ENCODE measurements at regions not wholly inside any gene's neighbourhood (a gene's known extent, or its start where the extent isn't known, plus 50 kb on each side); places are given as distances from the start of the nearest gene placed in this dataset.

DNA sequence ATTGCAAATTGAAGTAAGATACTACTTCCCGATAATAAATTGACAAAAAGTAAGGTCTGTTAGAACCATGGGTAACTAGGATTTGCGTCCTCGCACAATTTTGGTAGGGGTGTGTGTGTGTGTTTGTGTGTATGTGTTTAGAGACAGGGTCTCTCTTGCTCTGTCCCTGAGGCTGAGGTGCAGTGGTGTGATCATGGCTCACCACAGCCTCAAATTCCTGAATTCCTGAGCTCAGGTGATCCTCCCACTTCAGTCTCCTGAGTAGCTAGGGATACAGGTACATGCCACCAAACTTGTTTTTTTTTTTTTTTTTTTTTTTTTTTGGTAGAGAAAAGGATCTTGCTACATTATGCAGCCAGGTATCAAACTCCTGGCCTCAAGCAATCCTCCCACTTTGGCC lies 209.2 kb upstream of the ESRRG start:
- DNase-seq (ENCODE audit: insufficient read length, low spot score) (no peak), FAIRE-seq (no peak)
- TF ChIP-seq PAX5 (IDR thresholded peaks at IDR 0.05; ENCODE audit: insufficient read depth, low read length, severe bottlenecking): no peak
- no peak for TF ChIP-seq POLR2AphosphoS5 (IDR thresholded peaks at IDR 0.05; ENCODE audit: low read depth, low read length)
- no peak for TF ChIP-seq POU2F2 (IDR thresholded peaks at IDR 0.05; ENCODE audit: low read depth, low read length)

DNA sequence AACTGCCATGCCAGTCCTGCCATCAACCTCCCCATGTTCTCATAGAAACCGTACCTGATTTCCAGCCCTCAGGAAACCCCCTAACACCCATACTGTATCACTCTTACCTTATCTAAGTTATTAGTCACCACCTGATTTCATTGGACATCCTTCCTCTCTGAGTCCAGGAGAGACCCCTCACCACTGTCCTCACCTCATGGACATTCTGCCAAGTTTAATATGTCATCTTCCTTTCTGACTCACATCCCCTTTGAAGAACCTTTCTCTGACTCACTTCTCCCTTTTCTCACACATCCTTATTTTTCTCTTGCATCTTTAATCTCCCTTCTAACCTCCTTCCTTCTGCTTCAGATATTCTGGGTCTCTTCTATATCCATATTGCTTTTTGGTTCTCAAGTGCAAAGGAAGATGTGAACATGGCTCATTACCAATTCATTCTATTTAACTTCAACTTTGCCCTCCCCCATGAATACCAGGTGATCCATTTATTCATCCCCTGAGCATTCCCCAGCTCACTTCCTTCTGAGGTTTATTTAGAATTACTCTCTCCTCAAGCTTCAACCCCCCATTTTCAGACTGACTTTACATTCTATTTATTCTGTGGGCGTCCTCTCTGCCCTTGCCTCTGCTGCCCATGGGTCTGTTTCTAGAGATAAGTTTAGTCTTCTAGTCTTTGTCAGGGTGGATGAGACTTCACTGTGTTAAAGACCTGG lies 206.8 kb upstream of the ESRRG start:
- DNase-seq (ENCODE audit: insufficient read length, low spot score) (no peak), FAIRE-seq (no peak)
- TF ChIP-seq SPI1 (IDR thresholded peaks at IDR 0.05; ENCODE audit: low read depth, low read length): no peak
- TF ChIP-seq PAX5 (IDR thresholded peaks at IDR 0.05; ENCODE audit: insufficient read depth, low read length, severe bottlenecking): no peak

DNA sequence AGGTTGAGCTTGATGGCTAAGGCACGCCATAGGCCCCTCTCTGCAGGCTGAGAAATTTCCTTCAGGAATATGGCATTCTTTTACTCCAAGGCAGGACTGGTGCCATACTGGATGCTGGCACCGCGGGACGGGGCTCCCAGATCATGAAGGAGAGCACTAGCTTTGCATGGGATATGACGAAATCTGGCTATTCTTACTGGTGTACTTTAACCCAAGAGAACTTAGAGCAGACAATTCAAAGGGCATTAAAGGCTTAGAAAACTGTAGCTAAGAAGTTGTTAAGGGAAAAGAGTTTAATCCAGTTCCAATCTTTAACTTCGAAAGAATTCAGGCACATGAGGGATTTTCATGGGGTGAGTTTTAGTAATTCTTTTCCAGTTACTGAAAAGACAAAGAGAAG lies 204.4 kb upstream of the ESRRG start:
- DNase-seq (ENCODE audit: insufficient read length, low spot score): no peak

DNA sequence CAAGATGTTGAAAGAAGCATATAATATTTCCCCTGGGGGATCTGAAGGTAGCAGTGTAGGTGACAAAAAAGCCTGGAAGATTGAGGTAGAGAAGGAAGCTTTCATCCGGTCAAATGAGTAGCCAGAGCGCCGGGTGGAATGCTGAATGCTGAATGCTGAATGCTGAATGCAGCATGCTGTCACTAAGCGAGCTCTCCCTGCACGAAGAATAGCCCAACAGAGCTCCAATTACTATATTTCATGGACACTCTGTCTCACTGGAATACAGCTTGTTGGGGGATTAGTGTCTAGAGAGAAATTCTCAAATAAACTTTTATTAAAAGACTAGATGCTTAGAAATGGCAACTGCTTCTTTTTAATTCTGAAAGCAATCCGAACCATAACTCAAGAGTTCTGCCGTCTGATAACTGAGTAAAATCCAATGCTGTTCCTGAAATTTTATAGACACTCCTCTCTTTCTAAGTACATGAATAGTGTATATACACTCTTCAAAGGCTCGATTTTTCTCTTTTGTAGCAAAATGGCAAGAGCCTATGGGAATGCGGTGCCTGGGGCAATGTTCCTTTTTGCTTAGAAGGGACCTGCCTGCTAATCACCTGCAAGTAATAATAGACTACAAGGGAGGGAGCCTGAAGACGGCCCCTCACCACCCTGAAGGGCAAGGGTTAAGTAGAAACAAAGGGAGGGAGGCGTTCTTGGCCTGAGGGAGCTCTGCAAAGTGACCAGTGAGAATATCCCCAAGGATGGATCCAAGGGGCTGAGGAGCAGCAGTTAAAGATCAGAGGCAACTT lies 203.7 kb upstream of the ESRRG start:
- FAIRE-seq: no peak
- TF ChIP-seq SPI1 (IDR thresholded peaks at IDR 0.05; ENCODE audit: low read depth, low read length): no peak
- no peak for TF ChIP-seq POU2F2 (IDR thresholded peaks at IDR 0.05; ENCODE audit: low read depth, low read length)
- no peak for TF ChIP-seq TAF1 (IDR thresholded peaks at IDR 0.05; ENCODE audit: low read depth, low read length)
- TF ChIP-seq PAX5 (IDR thresholded peaks at IDR 0.05; ENCODE audit: insufficient read depth, low read length, severe bottlenecking): no peak
- TF ChIP-seq POLR2A (IDR thresholded peaks at IDR 0.05; ENCODE audit: low read depth, low read length): no peak
- no peak for TF ChIP-seq POLR2AphosphoS5 (IDR thresholded peaks at IDR 0.05; ENCODE audit: low read depth, low read length)
- DNase-seq (ENCODE audit: insufficient read length, low spot score): no peak

More for the DNA sequence above, 204.4 kb upstream of the ESRRG start:
- FAIRE-seq: no peak
- TF ChIP-seq POLR2A (IDR thresholded peaks at IDR 0.05; ENCODE audit: low read depth, low read length) (no peak), SPI1 (IDR thresholded peaks at IDR 0.05; ENCODE audit: low read depth, low read length) (no peak), POU2F2 (IDR thresholded peaks at IDR 0.05; ENCODE audit: low read depth, low read length) (no peak), POLR2AphosphoS5 (IDR thresholded peaks at IDR 0.05; ENCODE audit: low read depth, low read length) (no peak), TAF1 (IDR thresholded peaks at IDR 0.05; ENCODE audit: low read depth, low read length) (no peak), PAX5 (IDR thresholded peaks at IDR 0.05; ENCODE audit: insufficient read depth, low read length, severe bottlenecking) (no peak)

DNA sequence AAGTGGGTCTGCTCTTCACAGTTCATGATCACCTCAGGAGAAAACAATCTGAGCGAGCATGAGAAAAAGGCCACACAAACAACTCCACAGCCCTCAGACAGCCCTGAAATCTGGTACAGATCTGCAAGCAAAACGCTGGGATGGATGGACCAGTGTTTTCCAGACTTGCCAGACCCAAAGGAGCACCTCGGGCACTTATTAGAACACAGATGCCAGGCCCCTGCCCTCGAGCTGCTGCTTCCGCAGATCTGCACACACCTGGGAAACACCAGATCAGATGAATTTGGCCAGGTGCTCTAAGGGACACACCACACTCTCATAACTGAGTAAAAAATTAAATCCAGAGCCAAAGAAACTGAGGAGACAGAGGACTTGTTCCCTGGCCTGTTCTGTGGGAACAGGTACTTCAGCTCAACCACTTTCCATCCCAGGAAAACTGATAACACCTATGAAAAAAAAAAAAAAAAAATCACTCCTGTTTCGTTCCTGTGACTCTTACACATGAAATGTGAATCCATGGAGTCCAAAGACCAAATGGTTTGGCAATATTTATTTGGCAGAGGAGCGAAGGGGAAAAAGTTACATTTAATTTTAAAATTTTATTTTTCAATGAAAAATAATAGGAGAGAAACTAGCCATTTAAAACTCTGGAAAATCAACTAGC lies 202.9 kb upstream of the ESRRG start:
- FAIRE-seq: no peak

DNA sequence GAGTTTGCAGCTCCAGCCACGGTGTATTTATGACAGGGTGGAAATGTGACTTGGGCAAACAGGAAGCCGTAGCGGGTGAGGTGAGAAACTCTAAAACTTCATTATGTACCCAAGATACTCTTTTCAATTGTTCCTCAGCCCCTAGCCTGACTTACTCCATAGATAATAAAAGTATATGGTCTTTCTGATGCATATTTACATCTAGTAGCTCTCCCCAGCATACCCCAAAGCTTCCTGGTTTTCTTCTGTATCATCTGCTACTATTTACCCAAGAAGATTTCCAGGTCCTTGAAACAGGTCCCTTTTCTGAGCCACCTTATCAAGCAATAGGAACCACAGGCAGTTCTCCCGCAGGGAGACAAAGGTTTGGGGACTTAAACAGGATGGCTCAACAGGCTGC lies 201.5 kb upstream of the ESRRG start:
- DNase-seq (ENCODE audit: insufficient read length, low spot score) (no peak), FAIRE-seq (no peak)
- TF ChIP-seq SPI1 (IDR thresholded peaks at IDR 0.05; ENCODE audit: low read depth, low read length) (no peak), POLR2A (IDR thresholded peaks at IDR 0.05; ENCODE audit: low read depth, low read length) (no peak), PAX5 (IDR thresholded peaks at IDR 0.05; ENCODE audit: insufficient read depth, low read length, severe bottlenecking) (no peak), POLR2AphosphoS5 (IDR thresholded peaks at IDR 0.05; ENCODE audit: low read depth, low read length) (no peak), TAF1 (IDR thresholded peaks at IDR 0.05; ENCODE audit: low read depth, low read length) (no peak), POU2F2 (IDR thresholded peaks at IDR 0.05; ENCODE audit: low read depth, low read length) (no peak)

More for the DNA sequence above, 202.9 kb upstream of the ESRRG start:
- TF ChIP-seq POLR2AphosphoS5 (IDR thresholded peaks at IDR 0.05; ENCODE audit: low read depth, low read length): no peak
- TF ChIP-seq POU2F2 (IDR thresholded peaks at IDR 0.05; ENCODE audit: low read depth, low read length): no peak
- no peak for TF ChIP-seq SPI1 (IDR thresholded peaks at IDR 0.05; ENCODE audit: low read depth, low read length)
- TF ChIP-seq TAF1 (IDR thresholded peaks at IDR 0.05; ENCODE audit: low read depth, low read length): no peak
- no peak for TF ChIP-seq POLR2A (IDR thresholded peaks at IDR 0.05; ENCODE audit: low read depth, low read length)
- no peak for DNase-seq (ENCODE audit: insufficient read length, low spot score)

DNA sequence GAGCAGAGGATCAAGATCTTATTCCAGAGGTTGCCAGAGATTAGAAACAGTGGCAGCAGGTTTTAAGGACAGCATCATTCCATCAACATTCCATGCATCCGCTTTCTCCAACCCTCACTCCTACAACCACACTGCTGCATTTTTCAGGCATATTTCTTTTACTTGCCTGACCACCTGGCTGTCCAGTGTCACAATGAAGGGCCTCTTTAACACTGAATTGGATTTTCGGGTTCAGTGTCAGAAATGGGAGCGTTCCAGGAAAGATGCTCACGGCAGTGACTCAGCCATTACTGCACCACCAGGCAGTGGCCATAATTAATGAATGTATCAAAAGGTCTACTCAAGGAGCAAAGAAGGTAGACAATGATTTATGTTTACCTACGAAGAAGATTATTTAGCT lies 200.4 kb upstream of the ESRRG start:
- no peak for FAIRE-seq
- TF ChIP-seq TAF1 (IDR thresholded peaks at IDR 0.05; ENCODE audit: low read depth, low read length) (no peak), POLR2A (IDR thresholded peaks at IDR 0.05; ENCODE audit: low read depth, low read length) (no peak), PAX5 (IDR thresholded peaks at IDR 0.05; ENCODE audit: insufficient read depth, low read length, severe bottlenecking) (no peak), SPI1 (IDR thresholded peaks at IDR 0.05; ENCODE audit: low read depth, low read length) (no peak), POU2F2 (IDR thresholded peaks at IDR 0.05; ENCODE audit: low read depth, low read length) (no peak), POLR2AphosphoS5 (IDR thresholded peaks at IDR 0.05; ENCODE audit: low read depth, low read length) (no peak)
- DNase-seq (ENCODE audit: insufficient read length, low spot score): no peak

DNA sequence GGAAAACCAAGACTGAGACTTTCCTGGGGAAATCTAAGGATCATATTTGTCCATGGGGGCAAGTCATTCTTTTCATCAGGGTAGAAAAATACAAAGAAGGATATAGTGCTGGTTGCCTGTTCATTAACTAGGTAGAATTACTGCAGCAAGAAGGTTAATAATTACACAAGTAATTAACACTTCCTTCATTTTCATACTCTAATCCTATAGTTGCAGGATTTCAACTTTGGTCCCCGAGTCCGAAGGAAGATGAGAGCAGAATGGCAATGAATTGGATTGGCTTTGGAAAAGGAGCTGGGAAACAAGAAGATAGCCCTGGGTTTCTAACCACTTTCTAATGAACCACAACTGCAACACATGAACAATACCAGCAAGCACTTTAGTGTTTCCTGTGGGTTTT lies 199.2 kb upstream of the ESRRG start:
- FAIRE-seq (no peak), DNase-seq (ENCODE audit: insufficient read length, low spot score) (no peak)
- TF ChIP-seq PAX5 (IDR thresholded peaks at IDR 0.05; ENCODE audit: insufficient read depth, low read length, severe bottlenecking) (no peak), POLR2AphosphoS5 (IDR thresholded peaks at IDR 0.05; ENCODE audit: low read depth, low read length) (no peak), SPI1 (IDR thresholded peaks at IDR 0.05; ENCODE audit: low read depth, low read length) (no peak)

DNA sequence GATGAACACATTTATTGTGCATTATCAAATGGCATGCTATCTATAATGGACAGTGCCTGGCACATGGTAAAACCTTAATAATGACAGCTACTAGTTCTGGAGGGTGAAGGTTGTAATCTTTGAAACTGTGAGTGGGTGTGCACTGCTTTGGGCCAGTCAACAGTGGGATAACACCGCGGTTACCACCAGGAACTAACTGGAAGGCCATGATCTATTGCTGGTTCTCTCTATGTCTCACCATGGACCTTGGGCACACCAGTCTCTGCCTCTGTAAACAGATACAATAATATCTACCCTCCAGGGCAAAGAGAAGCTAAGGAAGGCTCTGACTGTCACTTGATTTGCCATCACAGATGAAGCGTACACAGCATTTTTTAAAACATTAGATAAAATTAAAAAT lies 198.6 kb upstream of the ESRRG start:
- DNase-seq (ENCODE audit: insufficient read length, low spot score) (no peak), FAIRE-seq (no peak)
- TF ChIP-seq POU2F2 (IDR thresholded peaks at IDR 0.05; ENCODE audit: low read depth, low read length): no peak
- no peak for TF ChIP-seq SPI1 (IDR thresholded peaks at IDR 0.05; ENCODE audit: low read depth, low read length)
- no peak for TF ChIP-seq POLR2AphosphoS5 (IDR thresholded peaks at IDR 0.05; ENCODE audit: low read depth, low read length)
- TF ChIP-seq PAX5 (IDR thresholded peaks at IDR 0.05; ENCODE audit: insufficient read depth, low read length, severe bottlenecking): no peak
- TF ChIP-seq POLR2A (IDR thresholded peaks at IDR 0.05; ENCODE audit: low read depth, low read length): no peak
- TF ChIP-seq TAF1 (IDR thresholded peaks at IDR 0.05; ENCODE audit: low read depth, low read length): no peak

Measured in GM12891 (cell line).